Gastroesophageal sphincter (tissue), 3 donors: ENCODE measurements at regions not wholly inside any gene's neighbourhood (a gene's known extent, or its start where the extent isn't known, plus 50 kb on each side); places are given as distances from the start of the nearest gene placed in this dataset.

Source experiments
- POLR2A ChIP-seq, 2 donors: fragments of 450-650 bp; IDR thresholded peaks; one replicate each; pipeline ENCODE4 v1.6.1; 2017; ENCODE audit warnings: antibody characterized with exemption in 2 of 2, mild to moderate bottlenecking in 2 of 2, moderate library complexity in 1 of 2
- POLR2AphosphoS5 ChIP-seq: sonication (generic); formaldehyde crosslinking; IDR thresholded peaks from one replicate; pipeline ENCODE4 v1.6.1; 2017; ENCODE audit warnings: antibody characterized with exemption
- TF ChIP-seq, protein P1 (sequence below), 4 experiments: fragments of 200-600 bp in 2 of 4; fragments of 450-650 bp in 2 of 4; sonication (generic) in 1 of 4; IDR thresholded peaks; one replicate each; pipeline ENCODE4 v1.5.1; 2017 to 2019; ENCODE audit warnings: antibody characterized with exemption in 4 of 4, mild to moderate bottlenecking in 2 of 4, moderate library complexity in 2 of 4

DNA sequence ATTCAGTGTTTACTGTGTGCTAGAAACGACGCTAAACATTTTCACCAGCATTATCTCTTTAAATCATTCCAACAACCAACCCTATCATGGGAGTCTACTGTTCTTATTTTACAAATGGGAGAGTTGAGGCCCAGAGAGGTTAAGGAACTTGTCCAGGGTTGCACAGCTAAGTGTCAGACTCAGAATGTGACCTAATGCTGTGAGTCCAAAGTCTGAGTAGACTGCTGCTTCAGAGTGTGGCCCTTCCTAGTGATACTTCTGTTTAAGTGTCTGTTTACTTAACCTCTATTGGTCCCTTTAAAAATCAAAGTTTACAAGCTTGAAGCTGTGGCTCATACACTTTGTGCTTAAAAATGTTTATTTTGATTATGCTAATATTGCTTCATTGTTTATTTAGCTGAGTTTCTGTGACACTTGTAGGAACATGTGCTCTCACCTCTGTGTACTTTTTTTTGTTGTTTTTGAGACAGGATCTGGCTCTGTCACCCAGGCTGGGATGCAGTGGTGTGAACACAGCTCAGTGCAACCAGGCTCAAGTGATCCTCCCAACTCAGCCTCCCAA, 84.4 kb upstream of the SYPL1 start:
- TF ChIP-seq, protein P1, sequence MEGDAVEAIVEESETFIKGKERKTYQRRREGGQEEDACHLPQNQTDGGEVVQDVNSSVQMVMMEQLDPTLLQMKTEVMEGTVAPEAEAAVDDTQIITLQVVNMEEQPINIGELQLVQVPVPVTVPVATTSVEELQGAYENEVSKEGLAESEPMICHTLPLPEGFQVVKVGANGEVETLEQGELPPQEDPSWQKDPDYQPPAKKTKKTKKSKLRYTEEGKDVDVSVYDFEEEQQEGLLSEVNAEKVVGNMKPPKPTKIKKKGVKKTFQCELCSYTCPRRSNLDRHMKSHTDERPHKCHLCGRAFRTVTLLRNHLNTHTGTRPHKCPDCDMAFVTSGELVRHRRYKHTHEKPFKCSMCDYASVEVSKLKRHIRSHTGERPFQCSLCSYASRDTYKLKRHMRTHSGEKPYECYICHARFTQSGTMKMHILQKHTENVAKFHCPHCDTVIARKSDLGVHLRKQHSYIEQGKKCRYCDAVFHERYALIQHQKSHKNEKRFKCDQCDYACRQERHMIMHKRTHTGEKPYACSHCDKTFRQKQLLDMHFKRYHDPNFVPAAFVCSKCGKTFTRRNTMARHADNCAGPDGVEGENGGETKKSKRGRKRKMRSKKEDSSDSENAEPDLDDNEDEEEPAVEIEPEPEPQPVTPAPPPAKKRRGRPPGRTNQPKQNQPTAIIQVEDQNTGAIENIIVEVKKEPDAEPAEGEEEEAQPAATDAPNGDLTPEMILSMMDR (IDR thresholded peaks at IDR 0.05) = no peak
- no peak for TF ChIP-seq POLR2A (IDR thresholded peaks at IDR 0.05)
- no peak for TF ChIP-seq POLR2AphosphoS5
